ENCODE measurements at regions not wholly inside any gene's neighbourhood (a gene's known extent, or its start where the extent isn't known, plus 50 kb on each side); places are given as distances from the start of the nearest gene placed in this dataset.
"Not testable (repeated sequence)": the region's sequence is repeated elsewhere in the genome, so short reads cannot be mapped to it uniquely, and the experiment has no call there.

DNA sequence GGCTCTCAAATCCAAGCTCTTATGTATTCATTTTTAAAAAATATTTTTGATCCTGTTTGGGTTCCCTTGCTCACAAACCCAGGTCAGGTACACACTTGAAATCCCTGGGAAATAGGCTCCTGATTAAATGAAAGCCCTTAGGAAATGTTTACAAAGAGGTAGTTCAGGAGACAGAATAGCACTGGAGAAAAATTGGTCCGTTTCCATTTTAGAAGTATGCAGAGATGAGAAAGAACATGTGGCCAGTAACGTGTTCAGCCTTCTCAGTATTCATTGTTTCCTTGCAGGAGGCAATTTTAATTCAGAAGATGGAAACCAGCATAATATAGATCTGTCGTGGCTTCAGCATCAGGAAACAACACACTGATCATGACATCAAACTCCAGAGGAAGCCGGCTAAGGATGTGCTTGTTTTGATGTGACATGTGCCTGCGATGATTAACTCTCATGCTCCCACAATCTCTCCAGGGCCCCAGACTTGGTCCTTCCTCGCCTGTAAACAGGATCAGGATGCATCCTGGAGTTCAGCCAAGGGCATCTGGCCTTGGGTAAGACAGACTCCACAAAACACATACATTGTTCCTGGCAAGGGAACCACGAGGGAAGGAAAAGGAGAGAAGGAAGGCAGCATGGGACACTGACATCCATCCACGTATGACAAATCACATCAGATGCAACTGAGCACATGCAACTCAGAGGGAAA lies 350.5 kb upstream of the THBS1 start:
- peak; percentile 86 for DNase-seq

DNA sequence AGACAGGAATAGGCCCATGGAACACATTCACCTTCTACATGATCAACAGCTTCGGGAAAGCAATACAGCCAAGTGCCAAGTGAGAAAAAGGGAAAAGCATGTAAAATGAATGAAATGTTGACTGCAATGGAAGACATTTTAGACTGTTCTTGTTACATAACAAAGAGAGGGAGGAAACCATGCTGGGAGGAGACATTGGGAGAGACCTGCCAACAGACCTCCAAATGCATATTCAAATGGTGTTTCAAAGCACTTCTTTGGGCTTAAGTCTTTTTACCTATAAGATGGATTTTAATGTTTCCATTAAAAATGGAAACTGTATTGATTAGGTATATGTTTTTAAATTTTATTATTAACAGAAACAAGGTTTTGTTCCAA lies 350.0 kb upstream of the THBS1 start:
- no peak for DNase-seq

DNA sequence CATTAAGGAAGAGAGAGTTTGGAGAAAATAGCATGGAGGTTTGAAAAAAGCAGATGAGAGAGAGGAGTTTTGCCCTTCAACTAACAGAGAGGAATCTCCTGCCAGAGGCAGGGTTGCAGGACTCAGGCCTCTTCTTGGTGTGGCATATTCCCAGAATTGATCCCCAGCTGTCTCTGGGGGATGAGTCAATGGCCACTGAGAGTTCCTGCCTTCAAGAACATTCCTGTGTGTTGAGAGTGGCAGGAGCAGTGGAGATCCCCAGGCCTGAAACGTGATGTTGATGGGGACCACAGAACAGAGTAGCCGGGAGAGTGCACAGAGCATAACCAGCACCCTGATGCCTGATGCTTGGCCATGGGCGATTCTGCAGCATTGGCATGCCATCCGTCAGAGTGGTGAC lies 348.4 kb upstream of the THBS1 start:
- no peak for DNase-seq

GRCh38 chr15:39235084-39235795 lies 345.6 kb upstream of the THBS1 start:
- no peak for DNase-seq

DNA sequence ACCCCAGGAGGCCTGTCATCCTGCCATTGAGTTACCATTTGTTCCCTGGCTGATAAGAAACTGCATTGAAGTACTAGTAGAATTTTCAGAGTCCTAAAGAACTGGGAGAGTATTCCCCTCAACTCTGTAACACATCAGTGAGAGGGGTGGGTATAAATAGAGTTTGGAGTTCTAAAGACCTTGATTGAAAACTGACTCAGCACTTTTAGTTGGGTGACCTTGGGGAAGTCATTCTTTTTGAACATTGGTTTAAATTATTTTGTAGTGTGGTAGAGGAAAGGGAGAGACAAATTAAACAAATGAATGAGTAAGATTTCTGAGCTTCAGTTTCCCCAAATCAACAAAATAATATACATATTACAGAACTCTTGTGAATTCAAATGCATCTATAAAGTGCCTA lies 344.5 kb upstream of the THBS1 start:
- no peak for DNase-seq

- DNase-seq: no peak
Observed at GRCh38 chr15:39238443-39238842, 342.4 kb upstream of the THBS1 start.

DNA sequence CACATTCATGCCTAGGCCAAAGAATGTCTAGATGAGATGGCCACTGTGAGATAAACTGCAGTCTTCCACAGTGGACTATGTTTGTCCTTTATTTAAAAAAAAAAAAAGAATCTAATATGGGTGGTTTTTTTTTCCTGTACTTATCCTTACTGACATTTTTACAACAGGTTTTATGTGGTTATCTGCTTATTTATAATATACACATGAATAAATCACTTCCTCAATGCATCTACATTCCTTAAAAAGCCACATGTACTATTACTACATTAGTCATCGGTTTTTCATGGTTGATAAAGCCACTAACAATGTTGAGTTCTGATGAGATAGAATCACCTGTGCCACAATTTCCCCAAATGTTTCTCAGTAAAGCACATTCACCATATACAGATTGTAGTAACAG lies 341.3 kb upstream of the THBS1 start:
- no peak for DNase-seq

DNA sequence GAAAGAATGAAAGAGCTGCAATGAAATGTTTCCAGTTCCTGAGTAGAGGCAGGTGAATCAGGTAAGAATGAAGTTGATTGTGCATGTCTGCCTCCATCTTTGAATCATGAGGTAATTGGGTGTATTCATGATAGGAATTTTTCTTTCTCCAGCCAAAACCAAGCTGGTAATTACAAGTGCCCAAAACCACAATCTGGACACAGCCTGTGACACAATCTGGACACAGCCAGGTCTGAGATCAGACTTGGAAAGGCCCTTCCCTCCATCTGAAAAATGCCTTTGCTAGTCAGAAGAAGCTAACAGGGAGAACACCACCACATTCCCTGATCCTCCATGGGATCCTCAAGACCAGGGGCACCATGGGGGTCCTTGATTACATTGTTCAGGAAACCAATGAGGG lies 338.5 kb upstream of the THBS1 start:
- no peak for DNase-seq

DNA sequence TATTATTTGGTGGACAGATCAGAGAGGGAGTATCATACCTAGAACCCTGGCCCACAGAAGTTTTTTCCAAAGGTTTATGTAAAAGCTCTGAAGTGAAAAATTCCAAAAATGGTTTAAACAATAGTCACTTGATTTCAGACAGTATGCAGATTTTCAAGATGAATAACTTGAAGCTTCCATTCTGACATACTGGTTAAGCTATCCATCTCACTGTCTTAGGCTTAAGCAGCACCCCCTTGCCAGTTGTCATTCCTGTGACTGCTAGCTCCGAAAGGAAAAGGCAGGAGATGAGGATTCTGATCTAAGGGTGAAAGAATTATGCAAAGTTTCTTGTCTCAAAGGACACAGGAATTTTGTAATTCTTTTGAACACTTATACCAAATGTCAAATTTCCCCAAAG lies 337.5 kb upstream of the THBS1 start:
- no peak for DNase-seq

DNA sequence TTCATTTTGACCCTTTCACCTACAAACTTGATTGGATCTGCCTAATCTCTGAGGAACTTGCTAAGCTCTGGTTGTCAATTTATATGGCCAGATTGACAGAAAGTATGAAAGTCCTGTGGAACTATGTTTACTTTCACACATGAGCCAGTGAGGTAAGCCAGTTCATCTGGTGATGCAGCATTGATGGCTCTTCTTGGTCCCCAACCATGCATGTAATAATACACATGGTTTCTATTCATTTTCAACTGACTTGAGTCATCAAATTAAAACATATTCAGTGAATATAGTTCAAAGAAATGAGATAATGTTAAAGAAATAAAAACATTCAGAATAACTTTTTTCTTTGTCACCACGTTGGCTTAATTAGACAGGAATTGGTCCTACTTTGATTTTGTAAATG lies 336.1 kb upstream of the THBS1 start:
- DNase-seq: no peak

DNA sequence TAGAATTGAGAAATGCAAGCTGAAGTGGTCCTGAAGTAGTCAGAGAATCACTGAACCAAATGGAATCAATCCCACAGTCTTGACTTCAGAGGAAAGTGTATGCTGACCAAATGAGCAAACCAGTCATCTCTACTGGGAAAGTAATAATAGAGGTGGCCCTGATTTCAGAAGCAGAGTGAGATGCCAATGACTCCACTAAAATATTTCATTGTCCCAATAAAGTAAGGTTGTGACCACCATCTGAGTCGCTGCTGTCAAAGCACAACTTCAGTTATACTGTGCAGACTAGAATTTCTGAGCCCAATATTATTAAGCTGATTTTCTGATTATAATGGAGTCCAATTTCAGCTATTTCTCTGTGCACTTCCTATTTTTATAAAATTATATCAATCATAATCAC lies 334.4 kb upstream of the THBS1 start:
- DNase-seq: no peak

DNA sequence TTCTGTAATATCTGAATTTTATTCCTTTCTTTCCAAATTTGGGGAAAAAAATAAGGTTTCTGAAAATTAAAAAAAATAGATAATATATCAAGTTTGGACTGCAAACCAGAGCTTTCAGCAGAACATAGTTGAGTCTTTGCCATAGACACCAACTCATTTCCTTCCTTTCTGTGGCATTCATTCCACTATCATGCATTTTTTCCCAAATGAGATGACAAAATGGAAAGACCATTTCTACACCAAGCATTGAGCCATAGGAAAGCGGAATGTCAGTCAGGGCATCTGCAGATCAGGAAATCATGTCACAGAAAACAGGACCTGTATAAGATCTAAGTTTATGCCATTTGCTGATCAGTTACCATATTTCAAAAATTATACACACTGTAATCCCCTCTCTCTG lies 333.3 kb upstream of the THBS1 start:
- DNase-seq: no peak

DNA sequence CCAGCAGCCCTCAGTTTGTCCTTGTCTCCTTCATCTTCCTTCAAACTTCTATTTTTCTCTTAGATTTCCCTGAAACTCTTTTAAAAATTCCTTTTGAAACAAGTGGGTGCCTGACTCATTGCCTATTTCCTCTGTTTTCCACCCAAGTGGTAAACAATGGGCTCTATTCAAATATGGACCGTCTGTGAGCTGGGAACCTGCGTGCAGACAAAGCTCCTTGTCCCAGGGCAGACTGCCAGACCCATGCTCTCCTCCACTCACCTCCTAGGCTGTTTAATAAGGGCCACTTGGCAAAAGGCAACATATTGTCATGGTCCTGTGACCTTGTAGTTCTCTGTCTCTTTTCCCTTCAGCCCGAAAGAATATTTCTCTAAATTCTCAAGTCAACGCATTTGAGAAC lies 332.7 kb upstream of the THBS1 start:
- DNase-seq: no peak

DNA sequence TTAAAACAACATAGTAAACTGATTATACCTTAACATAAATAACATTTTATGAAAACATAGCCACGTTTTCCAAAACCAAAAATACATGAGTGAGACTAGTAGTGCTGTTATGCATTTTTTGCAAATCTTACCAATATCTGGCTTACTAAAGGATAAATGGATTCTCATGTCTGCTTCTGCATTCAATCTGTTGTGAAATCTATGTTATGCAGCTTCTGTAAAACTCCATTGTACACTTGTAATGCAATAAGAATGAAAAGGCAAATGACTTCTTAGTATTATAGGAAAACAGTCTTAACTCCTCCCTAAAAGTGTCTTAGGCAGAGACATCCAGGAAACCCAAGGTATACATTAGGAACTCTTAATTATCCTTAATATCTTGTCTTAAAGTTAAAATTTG lies 330.9 kb upstream of the THBS1 start:
- no peak for DNase-seq

- no peak for DNase-seq
Observed at GRCh38 chr15:39250460-39251186, 330.3 kb upstream of the THBS1 start.

GRCh38 chr15:39251413-39252133 lies 329.3 kb upstream of the THBS1 start:
- DNase-seq: no peak

DNA sequence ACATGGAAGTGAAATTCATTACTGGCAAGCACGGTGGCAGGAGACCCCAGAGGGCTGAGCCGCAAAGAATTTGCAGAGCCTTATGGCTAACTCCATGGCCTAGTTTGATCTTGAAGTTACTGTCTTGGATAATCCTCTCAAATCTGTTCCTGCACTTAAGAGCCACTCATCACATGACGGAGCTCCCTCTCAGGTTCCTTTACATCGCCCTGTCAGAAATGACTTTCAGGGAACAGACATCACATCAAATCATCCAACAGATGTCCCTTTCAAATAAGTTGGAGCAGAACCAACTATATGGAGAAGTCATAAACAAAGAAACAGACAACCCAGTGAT lies 328.8 kb upstream of the THBS1 start:
- DNase-seq: peak; percentile 62

DNA sequence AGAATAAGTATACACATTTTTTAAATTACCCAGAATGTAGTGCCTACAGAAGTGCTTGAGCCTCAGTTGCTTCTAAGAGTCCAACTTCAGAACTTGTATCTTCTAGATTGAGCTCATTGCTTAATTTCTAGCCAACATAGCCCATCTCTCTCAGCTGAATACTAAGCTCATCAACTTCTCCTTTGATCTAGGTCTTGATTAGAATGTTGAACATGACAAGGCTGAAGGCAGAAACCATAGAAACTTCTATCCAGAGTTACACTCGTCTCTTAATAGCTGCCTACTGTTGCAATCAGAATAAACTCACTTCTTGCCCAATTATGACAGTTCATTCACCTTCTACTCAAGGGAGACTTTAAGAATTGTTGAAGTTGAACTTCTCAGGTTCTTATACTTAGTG lies 327.3 kb upstream of the THBS1 start:
- no peak for DNase-seq

GRCh38 chr15:39254181-39254580 lies 326.7 kb upstream of the THBS1 start:
- no peak for DNase-seq

- DNase-seq: peak; percentile 90
Observed at GRCh38 chr15:39255760-39256159, 325.1 kb upstream of the THBS1 start.

GRCh38 chr15:39260391-39260790 lies 320.5 kb upstream of the THBS1 start:
- DNase-seq: no peak

- no peak for DNase-seq
Observed at GRCh38 chr15:39260791-39261190, 320.1 kb upstream of the THBS1 start.

DNA sequence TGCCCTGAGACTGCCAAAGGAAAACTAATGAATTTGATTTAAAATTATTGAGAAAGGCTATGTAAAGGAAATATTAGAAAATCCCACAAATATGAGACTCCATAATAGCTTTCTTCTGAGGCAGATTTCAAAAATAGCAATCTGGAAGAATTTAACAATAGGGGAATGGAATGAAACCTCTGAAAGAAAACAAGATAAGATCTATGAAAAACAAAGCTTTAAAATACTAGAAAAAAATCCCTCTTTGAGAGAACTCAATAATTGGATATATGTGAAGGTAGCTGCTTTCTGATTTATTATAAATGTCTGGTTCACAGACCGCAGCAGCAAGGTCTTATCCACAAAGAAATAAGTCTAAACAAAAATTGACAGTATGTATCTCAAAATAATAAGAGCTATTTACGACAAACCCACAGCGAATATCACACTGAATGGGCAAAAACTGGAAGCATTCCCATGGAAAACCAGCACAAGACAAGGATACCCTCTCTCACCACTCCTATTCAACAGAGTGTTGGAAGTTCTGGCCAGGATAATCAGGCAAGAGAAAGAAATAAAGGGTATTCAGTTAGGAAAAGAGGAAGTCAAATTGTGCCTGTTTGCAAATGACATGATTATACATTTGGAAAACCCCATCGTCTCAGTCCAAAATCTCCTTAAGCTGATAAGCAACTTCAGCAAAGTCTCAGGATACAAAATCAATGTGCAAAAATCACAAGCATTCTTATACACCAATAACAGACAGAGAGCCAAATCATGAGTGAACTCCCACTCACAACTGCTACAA lies 319.3 kb upstream of the THBS1 start:
- not testable (repeated sequence) for DNase-seq
